Tibial nerve (tissue), 4 donors: ENCODE measurements at regions not wholly inside any gene's neighbourhood (a gene's known extent, or its start where the extent isn't known, plus 50 kb on each side); places are given as distances from the start of the nearest gene placed in this dataset.

Experiments
- DNase-seq, 2 donors: peaks; one replicate each; pipeline ENCODE4 v3.0.0-alpha.2; 2019; ENCODE audit warnings: low spot score in 2 of 2
- H3K27ac ChIP-seq, 4 donors: fragments of 200-600 bp; sonication (generic) in 3 of 4; one replicate each; pipeline ENCODE4 v1.5.1; 2017 to 2019; ENCODE audit warnings: mild to moderate bottlenecking in 1 of 4
- H3K27me3 ChIP-seq, 2 donors: fragments of 200-600 bp; sonication (generic) in 1 of 2; one replicate each; pipeline versions ENCODE4 v1.5.1 to v1.6.0; 2017 to 2019
- H3K36me3 ChIP-seq, 3 donors: fragments of 200-600 bp; sonication (generic); one replicate each; pipeline ENCODE4 v1.5.1; 2018 to 2019
- H3K4me1 ChIP-seq, 4 donors: fragments of 200-600 bp; sonication (generic) in 3 of 4; one replicate each; pipeline ENCODE4 v1.5.1; 2017 to 2019
- H3K4me3 ChIP-seq, 4 donors: fragments of 200-600 bp; sonication (generic) in 3 of 4; one replicate each; pipeline ENCODE4 v1.5.1; 2017 to 2019; ENCODE audit warnings: mild to moderate bottlenecking in 1 of 4, moderate library complexity in 1 of 4
- H3K9me3 ChIP-seq, 4 donors: fragments of 200-600 bp; sonication (generic) in 3 of 4; one replicate each; pipeline ENCODE4 v1.5.1; 2017 to 2019
- CTCF ChIP-seq, 5 experiments: fragments of 200-600 bp in 3 of 5; fragments of 450-650 bp in 2 of 5; sonication (generic) in 3 of 5; IDR thresholded peaks; one replicate each; pipeline ENCODE4 v1.5.1; 2016 to 2019; ENCODE audit warnings: antibody characterized with exemption in 5 of 5, mild to moderate bottlenecking in 3 of 5, moderate library complexity in 2 of 5
- EP300 ChIP-seq, 2 donors: sonication (generic); formaldehyde crosslinking; IDR thresholded peaks; one replicate each; pipeline ENCODE4 v1.6.1; 2017; ENCODE audit warnings: antibody characterized with exemption in 2 of 2, mild to moderate bottlenecking in 1 of 2
- POLR2A ChIP-seq, 2 donors: fragments of 450-650 bp; IDR thresholded peaks; one replicate each; pipeline ENCODE4 v1.6.1; 2017; ENCODE audit warnings: antibody characterized with exemption in 2 of 2, mild to moderate bottlenecking in 2 of 2, moderate library complexity in 2 of 2
- WGBS, 2 donors: methylation state at CpG; one replicate each; pipeline ENCODE4 v1.1.5; 2018; 5-methylcytosine and 5-hydroxymethylcytosine counted together

DNA sequence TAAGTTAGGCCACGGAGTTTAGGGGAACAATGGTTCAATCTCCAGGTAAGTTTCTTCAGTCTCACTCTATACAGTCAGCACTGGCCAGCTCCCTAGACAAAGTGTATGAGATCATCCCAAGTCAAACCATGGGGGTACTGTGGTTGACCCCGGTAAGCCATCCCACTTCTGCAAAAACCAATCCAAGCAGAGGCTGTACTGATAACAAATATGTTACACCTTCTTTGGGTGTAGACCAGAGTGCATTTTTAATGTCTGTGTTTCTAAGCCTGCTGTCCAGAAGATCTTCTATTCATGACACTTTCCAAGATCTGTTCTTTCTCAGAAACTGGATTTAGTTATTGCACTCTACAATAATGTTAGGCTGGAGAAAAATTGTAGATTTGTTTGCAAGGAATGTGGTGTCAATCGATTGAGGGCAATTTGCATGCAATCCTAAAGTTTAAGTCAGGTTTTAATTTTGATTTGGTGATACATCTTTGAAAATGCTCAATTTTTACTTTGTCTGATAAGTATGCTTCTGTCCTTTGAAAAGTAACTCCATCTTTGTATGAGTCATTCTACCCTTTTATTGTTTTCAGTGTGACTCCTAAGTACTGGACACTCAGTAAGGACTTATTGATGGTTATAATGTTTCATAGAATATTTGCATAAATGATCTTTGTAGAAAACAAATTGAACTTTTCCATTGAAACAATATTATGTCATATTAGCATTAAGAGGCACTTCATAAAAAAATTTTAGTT is 152.4 kb downstream of the HLX start:
- Histone ChIP-seq H3K27me3 (no peaks in the 10 kb centered on the region), H3K27ac (no peak overlapping the region), H3K4me3 (no peak overlapping the region), H3K36me3 (no peaks in the 10 kb centered on the region), H3K9me3 (no peaks in the 10 kb centered on the region), H3K4me1 (no peaks in the 10 kb centered on the region)
- no peak for TF ChIP-seq EP300 (IDR thresholded peaks at IDR 0.05)
- DNase-seq = no peak
- 88 to 93% methylated on average over 3 of the region's 3 CpGs for WGBS, 2 donors

DNA sequence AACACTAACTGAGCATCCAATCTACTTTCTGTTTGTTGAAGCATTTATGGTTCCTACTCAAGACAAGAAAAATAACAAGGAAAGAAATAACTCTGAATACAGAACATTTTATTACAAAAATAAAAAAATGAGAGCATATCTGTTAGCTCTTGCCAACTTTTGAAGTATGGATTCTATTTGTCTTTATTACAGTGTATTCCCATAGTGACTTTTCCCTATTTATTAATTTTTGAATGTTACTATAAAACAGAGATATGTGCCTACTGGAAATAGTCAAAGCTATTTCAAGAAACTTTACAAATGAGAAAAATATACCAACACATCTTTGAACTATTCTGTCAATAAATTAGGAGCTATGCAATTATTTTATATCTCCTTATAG is 153.0 kb downstream of the HLX start:
- no peak overlapping the region for H3K4me3 ChIP-seq
- TF ChIP-seq POLR2A (IDR thresholded peaks at IDR 0.05) = no peak
- TF ChIP-seq EP300 (IDR thresholded peaks at IDR 0.05) = no peak
- TF ChIP-seq CTCF (IDR thresholded peaks at IDR 0.05) = no peak
- DNase-seq = no peak
- no peak overlapping the region for H3K27ac ChIP-seq
- H3K9me3 ChIP-seq = no peaks in the 10 kb centered on the region
- H3K36me3 ChIP-seq = no peaks in the 10 kb centered on the region
- no peaks in the 10 kb centered on the region for H3K27me3 ChIP-seq
- H3K4me1 ChIP-seq = no peaks in the 10 kb centered on the region

GRCh38 chr1:221032637-221033280 is 153.5 kb downstream of the HLX start:
- H3K27ac ChIP-seq = no peak overlapping the region

DNA sequence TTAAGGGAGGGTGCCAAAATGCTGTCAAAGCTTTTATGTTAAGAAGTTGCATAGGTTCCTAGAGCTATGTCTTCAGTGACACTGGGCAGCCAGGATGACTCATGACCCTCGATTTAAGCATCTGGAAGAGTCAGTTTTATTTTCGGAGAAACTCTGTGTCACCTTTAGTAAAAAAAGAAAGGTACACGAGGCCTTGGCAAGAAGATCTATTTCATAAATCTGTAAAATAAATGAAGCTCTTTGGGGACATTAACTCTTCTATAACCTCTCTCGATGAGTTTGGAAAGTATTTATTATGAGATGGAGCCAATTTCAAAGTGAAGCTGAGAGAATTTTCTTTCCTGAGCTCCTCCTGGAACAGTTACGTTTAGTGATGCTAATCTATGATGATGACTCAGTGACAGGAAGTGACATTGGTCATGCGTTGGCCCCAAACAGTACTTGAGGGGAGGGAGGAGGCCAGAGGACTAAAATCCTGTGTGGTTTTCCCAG is 156.5 kb downstream of the HLX start:
- Histone ChIP-seq H3K27ac (no peak overlapping the region), H3K4me3 (no peak overlapping the region), H3K9me3 (no peaks in the 10 kb centered on the region), H3K4me1 (peaks cover 0 to under 1% (median 0%) of the 10 kb centered on the region in 4 donors), H3K36me3 (no peaks in the 10 kb centered on the region), H3K27me3 (no peaks in the 10 kb centered on the region)
- WGBS, 2 donors = 43 to 47% methylated on average over 6 of the region's 6 CpGs
- TF ChIP-seq EP300 (IDR thresholded peaks at IDR 0.05) = no peak
- no peak for TF ChIP-seq POLR2A (IDR thresholded peaks at IDR 0.05)
- no peak for TF ChIP-seq CTCF (IDR thresholded peaks at IDR 0.05)
- no peak for DNase-seq

More at GRCh38 chr1:221032637-221033280, 153.5 kb downstream of the HLX start:
- Histone ChIP-seq H3K9me3 (no peaks in the 10 kb centered on the region), H3K4me1 (no peaks in the 10 kb centered on the region), H3K27me3 (no peaks in the 10 kb centered on the region), H3K4me3 (no peak overlapping the region), H3K36me3 (no peaks in the 10 kb centered on the region)
- no peak for DNase-seq
- TF ChIP-seq POLR2A (IDR thresholded peaks at IDR 0.05) = no peak
- TF ChIP-seq CTCF (IDR thresholded peaks at IDR 0.05) = no peak
- 38 to 50% methylated on average over 2 of the region's 2 CpGs for WGBS, 2 donors

DNA sequence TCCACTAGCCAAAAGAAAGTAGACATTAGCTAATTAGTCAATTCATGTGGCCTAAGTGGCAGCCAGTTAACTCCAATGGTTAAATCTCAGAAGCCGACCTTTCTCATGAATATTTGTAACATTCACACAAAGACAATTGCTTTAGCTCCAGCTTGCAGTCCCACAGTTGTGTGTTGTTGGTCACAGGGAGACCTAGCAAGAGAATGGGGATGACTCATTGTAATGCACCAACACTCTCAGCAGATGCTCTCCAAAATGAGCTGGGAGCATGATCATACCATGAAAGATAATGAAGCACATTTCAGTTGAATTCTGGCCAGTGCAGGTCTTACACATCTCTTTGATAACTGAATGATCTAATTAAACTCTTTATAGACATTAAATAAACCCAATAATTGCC is 160.4 kb downstream of the HLX start:
- Histone ChIP-seq H3K36me3 (no peaks in the 10 kb centered on the region), H3K27ac (no peak overlapping the region), H3K9me3 (no peaks in the 10 kb centered on the region), H3K4me1 (peaks cover 0 to 4% (median 0%) of the 10 kb centered on the region in 4 donors), H3K4me3 (no peak overlapping the region), H3K27me3 (no peaks in the 10 kb centered on the region)
- DNase-seq = no peak
- WGBS, 2 donors = 74 to 83% methylated on average over 1 of the region's 1 CpG
- TF ChIP-seq CTCF (IDR thresholded peaks at IDR 0.05) (no peak), EP300 (IDR thresholded peaks at IDR 0.05) (no peak), POLR2A (IDR thresholded peaks at IDR 0.05) (no peak)
